Lower leg skin (tissue), 4 donors: ENCODE measurements at regions not wholly inside any gene's neighbourhood (a gene's known extent, or its start where the extent isn't known, plus 50 kb on each side); places are given as distances from the start of the nearest gene placed in this dataset.

ENCODE experiments used
- DNase-seq, 2 donors: peaks; one replicate each; pipeline ENCODE4 v3.0.0-alpha.2; 2019; ENCODE audit warnings: low spot score in 2 of 2
- H3K4me3 ChIP-seq: fragments of 200-600 bp; sonication (generic); 2 replicates; pipeline ENCODE4 v1.5.1; 2017; ENCODE audit warnings: mild to moderate bottlenecking, low read depth; ENCODE audit not compliant: poor library complexity, severe bottlenecking
- POLR2A ChIP-seq, 2 donors: fragments of 450-650 bp; IDR thresholded peaks; one replicate each; pipeline ENCODE4 v1.6.1; 2016 to 2017; ENCODE audit warnings: antibody characterized with exemption in 2 of 2, mild to moderate bottlenecking in 1 of 2, moderate library complexity in 1 of 2
- WGBS, 2 donors: methylation state at CpG; one replicate each; pipeline ENCODE4 v1.1.5; 2018; 5-methylcytosine and 5-hydroxymethylcytosine counted together
- intact Hi-C: fragments of 100-400 bp; cut with DNase I; formaldehyde crosslinking; loops from one replicate; pipeline ENCODE4 v1.15.0; 2023; ENCODE audit warnings: low total_unique reads
- TF ChIP-seq, protein P1 (sequence below), 3 donors: fragments of 450-650 bp; IDR thresholded peaks; one replicate each; pipeline ENCODE4 v1.5.1; 2016; ENCODE audit warnings: antibody characterized with exemption in 3 of 3, mild to moderate bottlenecking in 3 of 3, moderate library complexity in 2 of 3

DNA sequence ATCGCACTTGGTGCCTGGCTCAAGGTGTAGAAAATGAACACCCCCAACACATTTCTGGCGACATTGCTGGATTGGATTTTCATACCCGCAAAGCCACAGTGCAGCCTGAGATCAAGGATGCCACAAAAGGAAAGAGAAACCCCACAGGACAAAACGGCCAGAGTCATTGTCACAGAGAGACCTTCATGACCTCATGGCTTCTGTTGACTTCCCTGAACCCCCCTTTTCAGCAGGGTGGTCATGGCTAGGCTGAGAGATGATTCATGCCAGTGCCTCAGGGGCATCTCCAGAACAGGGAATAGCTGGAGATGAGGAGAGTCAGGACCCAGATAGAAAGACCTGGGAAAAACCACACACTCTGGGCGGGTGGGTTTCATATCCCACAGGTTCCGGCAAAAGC lies 122.0 kb downstream of the C16orf95 start:
- H3K4me3 ChIP-seq = no peak overlapping the region
- TF ChIP-seq POLR2A (IDR thresholded peaks at IDR 0.05) = no peak
- TF ChIP-seq, protein P1, sequence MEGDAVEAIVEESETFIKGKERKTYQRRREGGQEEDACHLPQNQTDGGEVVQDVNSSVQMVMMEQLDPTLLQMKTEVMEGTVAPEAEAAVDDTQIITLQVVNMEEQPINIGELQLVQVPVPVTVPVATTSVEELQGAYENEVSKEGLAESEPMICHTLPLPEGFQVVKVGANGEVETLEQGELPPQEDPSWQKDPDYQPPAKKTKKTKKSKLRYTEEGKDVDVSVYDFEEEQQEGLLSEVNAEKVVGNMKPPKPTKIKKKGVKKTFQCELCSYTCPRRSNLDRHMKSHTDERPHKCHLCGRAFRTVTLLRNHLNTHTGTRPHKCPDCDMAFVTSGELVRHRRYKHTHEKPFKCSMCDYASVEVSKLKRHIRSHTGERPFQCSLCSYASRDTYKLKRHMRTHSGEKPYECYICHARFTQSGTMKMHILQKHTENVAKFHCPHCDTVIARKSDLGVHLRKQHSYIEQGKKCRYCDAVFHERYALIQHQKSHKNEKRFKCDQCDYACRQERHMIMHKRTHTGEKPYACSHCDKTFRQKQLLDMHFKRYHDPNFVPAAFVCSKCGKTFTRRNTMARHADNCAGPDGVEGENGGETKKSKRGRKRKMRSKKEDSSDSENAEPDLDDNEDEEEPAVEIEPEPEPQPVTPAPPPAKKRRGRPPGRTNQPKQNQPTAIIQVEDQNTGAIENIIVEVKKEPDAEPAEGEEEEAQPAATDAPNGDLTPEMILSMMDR (IDR thresholded peaks at IDR 0.05) = no peak
- no peak for DNase-seq
- 80 to 87% methylated on average over 6 of the region's 6 CpGs for WGBS, 2 donors
- intact Hi-C loops = no loop called here

DNA sequence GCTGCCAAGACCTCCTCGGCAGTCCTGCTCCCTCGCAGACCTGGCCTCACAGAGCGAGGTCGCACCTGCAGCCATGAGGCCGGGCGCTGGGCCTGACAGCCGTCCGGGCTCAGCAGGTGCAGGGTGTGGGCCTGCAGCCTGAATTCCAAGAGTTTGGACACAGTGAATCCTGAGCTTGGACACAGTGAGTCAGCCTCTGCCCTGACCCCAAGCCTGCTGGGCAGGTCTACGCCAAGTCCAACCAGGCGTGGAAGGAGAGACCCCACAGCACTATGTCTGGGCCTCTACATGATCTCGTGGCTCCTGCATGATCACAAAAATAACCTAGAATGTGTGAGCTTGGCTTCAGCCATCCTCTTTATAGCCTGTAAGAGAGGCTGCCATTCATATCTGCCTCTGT lies 121.0 kb downstream of the C16orf95 start:
- intact Hi-C loops = no loop called here
- TF ChIP-seq POLR2A (IDR thresholded peaks at IDR 0.05) = no peak
- TF ChIP-seq, protein P1 (IDR thresholded peaks at IDR 0.05) = no peak
- 90 to 94% methylated on average over 5 to 9 of the region's 11 CpGs for WGBS, 2 donors
- DNase-seq = no peak
- H3K4me3 ChIP-seq = no peak overlapping the region

DNA sequence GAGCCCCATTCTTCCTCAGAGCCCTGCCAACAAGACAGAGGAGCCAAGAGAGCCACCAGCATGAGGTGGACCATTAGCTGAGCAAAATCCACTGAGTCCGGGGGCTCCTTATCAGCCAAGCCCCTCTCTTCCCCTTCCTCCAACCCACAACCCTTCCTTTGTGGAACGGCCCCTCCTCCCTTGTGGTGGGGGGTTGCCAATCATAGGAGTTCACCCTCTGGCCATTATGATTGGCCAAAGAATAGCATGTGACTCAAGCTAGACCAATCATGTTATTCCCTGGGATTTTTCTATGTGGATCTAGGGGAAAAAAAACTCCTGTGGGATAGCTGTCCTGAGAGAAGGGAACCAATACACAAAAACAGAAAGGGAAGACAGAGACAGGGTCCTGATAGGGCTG lies 120.5 kb downstream of the C16orf95 start:
- intact Hi-C loops = no loop called here
- H3K4me3 ChIP-seq = no peak overlapping the region
- no peak for DNase-seq
- TF ChIP-seq POLR2A (IDR thresholded peaks at IDR 0.05) = no peak
- TF ChIP-seq, protein P1 (IDR thresholded peaks at IDR 0.05) = no peak
- 72 to 75% methylated on average over 2 of the region's 2 CpGs for WGBS, 2 donors

DNA sequence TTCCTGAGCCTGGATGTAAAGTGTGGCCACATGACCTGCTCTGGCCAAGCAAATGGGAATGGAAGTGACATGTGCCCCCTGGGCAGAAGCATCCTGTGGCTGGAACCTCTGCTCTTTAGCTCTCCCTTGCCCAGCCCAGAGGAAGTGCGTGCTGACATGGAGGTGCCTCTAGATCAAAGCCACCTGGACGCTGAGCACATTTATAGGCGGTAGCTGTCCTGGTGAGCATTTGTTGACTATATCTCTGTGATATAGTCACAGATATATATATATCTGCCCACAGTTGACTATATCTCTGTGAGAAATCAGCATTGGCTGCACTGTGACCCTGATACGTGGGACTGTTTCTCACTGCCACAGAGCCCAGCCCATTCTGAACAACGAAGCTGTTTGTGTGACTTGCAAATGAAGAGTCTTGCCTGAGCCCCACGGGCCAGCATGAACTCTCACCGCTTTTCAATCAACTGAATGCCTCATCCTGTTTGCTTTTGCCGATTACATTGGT lies 118.8 kb downstream of the C16orf95 start:
- H3K4me3 ChIP-seq = no peak overlapping the region
- WGBS, 2 donors = 41 to 59% methylated on average over 5 to 8 of the region's 8 CpGs
- TF ChIP-seq, protein P1 (IDR thresholded peaks at IDR 0.05) = no peak
- TF ChIP-seq POLR2A (IDR thresholded peaks at IDR 0.05) = no peak
- DNase-seq = no peak
- intact Hi-C loops = no loop called here

DNA sequence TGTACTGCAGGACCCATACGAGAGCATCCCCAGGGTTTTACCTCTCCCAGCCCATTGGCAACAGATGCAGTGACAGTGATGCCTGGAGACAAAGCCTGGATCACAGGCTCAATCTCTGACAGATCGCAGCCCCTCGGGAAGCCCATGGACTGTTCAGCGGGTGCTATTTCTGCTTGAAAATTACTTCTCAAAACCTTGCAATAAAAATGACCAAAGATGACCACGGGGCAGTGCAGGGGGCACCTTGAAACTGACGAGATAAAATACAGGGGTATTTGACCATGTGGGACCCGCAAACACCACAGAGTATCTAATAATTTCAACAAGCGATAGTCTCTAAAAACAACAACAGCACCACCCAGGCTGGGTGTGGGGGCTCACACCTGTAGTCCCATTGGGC lies 118.3 kb downstream of the C16orf95 start:
- TF ChIP-seq, protein P1 (IDR thresholded peaks at IDR 0.05) = no peak
- no peak for TF ChIP-seq POLR2A (IDR thresholded peaks at IDR 0.05)
- intact Hi-C loops = no loop called here
- WGBS, 2 donors = 91 to 93% methylated on average over 8 of the region's 8 CpGs
- no peak overlapping the region for H3K4me3 ChIP-seq
- DNase-seq = no peak

DNA sequence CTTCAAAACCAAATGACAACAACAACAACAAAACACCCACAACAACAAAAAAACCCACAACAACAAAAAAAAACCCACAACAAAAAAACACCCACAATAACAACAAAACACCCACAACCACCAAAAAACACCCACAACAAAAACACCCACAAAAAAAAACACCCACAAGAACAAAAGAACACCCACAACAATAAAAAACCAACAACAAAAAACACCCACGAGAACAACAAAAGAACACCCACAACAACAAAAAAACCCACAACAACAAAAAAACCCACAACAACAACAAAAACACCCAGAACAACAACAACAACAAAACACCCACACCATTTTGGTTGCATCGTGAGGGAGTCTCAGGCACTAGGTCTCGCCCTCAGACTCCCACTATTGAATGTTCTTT lies 117.8 kb downstream of the C16orf95 start:
- no peak for DNase-seq
- 89 to 93% methylated on average over 3 of the region's 3 CpGs for WGBS, 2 donors
- TF ChIP-seq POLR2A (IDR thresholded peaks at IDR 0.05) = no peak
- TF ChIP-seq, protein P1 (IDR thresholded peaks at IDR 0.05) = no peak
- intact Hi-C loops = no loop called here
- H3K4me3 ChIP-seq = no peak overlapping the region
